ENCODE measurements at regions not wholly inside any gene's neighbourhood (a gene's known extent, or its start where the extent isn't known, plus 50 kb on each side); places are given as distances from the start of the nearest gene placed in this dataset.

GRCh38 chr18:52228166-52228565, 111.8 kb upstream of the DCC start:
- CTCF ChIA-PET, result no interaction called here
- no peak overlapping the region for H3K4me2 ChIP-seq
- POLR2A ChIA-PET, result no interaction called here
- no peaks in the 10 kb centered on the region for H3K36me3 ChIP-seq (replicated peaks in 1 of 2; ENCODE audit: control insufficient read depth in 1 of 2, insufficient read depth in 2 of 2, low read length in 1 of 2)
- no peak for TF ChIP-seq YY1 (IDR thresholded peaks at IDR 0.05; ENCODE audit: low read depth)
- TF ChIP-seq GATA2 (CRISPR knock-in tag; IDR thresholded peaks at IDR 0.05), result no peak
- TF ChIP-seq FOXM1 (IDR thresholded peaks at IDR 0.05; ENCODE audit: low read depth), result no peak
- no peak for TF ChIP-seq ELF1 (IDR thresholded peaks at IDR 0.05)
- no peak for TF ChIP-seq EP300 (IDR thresholded peaks at IDR 0.05; ENCODE audit: borderline replicate concordance in 1 of 2, low read depth in 1 of 2, low read length in 1 of 2)
- TF ChIP-seq JUND (IDR thresholded peaks at IDR 0.05), result no peak
- H3K27me3 ChIP-seq (ENCODE audit: insufficient read depth), result no peaks in the 10 kb centered on the region
- WGBS (ENCODE audit: low lambda C conversion rate), result 58% methylated on average over 3 of the region's 3 CpGs
- DNase-seq, result no peak
- H3K4me1 ChIP-seq (ENCODE audit: control insufficient read depth in 1 of 2, insufficient read depth in 2 of 2, low read depth in 1 of 2, low read length in 1 of 2), result no peaks in the 10 kb centered on the region
- H3K9me3 ChIP-seq, result no peaks in the 10 kb centered on the region
- H3K9ac ChIP-seq, result no peak overlapping the region
- H3K9me2 ChIP-seq, result no peaks in the 10 kb centered on the region
- H3F3A ChIP-seq (replicated peaks; ENCODE audit: insufficient read depth), result no peaks in the 10 kb centered on the region
- H4K20me1 ChIP-seq (ENCODE audit: insufficient read depth), result no peaks in the 10 kb centered on the region
- no peak overlapping the region for H2AFZ ChIP-seq (ENCODE audit: low read depth)
- H3K27ac ChIP-seq (ENCODE audit: low read depth in 2 of 2, low read length in 1 of 2), result no peak overlapping the region
- H3K4me3 ChIP-seq (ENCODE audit: low read depth in 2 of 2, low read length in 1 of 2), result no peak overlapping the region
- H3K79me2 ChIP-seq (ENCODE audit: insufficient read depth), result no peaks in the 10 kb centered on the region

DNA sequence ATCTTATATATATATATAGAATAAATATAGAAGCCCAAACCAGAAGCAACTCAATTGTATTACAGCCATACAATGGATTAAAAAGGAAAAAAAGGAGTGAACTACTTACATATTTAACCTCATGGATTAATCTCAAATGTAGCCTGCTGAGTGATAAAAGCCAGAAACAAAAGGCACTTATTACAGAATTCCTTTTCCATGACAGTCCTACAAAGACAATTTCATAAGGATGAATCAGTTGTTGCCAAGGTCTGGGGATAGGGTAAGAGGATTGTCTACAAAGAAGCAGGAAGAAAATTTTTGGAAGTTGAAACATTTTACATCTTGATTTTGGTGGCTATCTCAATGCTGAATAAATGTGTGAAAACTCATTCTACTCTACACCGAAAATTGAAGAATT, 103.9 kb upstream of the DCC start:
- Histone ChIP-seq H3K36me3 (replicated peaks in 1 of 2; ENCODE audit: control insufficient read depth in 1 of 2, insufficient read depth in 2 of 2, low read length in 1 of 2) (no peaks in the 10 kb centered on the region), H3K4me2 (no peak overlapping the region), H3K9me2 (0 out of 2 replicates have a peak, but pooled peaks cover 3% of the 10 kb centered on the region), H2AFZ (ENCODE audit: low read depth) (no peak overlapping the region), H3K9ac (no peak overlapping the region), H3F3A (replicated peaks; ENCODE audit: insufficient read depth) (peaks cover 7% of the 10 kb centered on the region), H3K4me3 (ENCODE audit: low read depth in 2 of 2, low read length in 1 of 2) (no peak overlapping the region), H3K79me2 (ENCODE audit: insufficient read depth) (no peaks in the 10 kb centered on the region), H3K4me1 (ENCODE audit: control insufficient read depth in 1 of 2, insufficient read depth in 2 of 2, low read depth in 1 of 2, low read length in 1 of 2) (no peaks in the 10 kb centered on the region), H3K27ac (ENCODE audit: low read depth in 2 of 2, low read length in 1 of 2) (peak overlapping the region in 1 of 2 experiments; percentile 46; a peak in 1 of 4 replicates), H4K20me1 (ENCODE audit: insufficient read depth) (no peaks in the 10 kb centered on the region), H3K9me3 (no peaks in the 10 kb centered on the region), H3K27me3 (ENCODE audit: insufficient read depth) (no peaks in the 10 kb centered on the region)
- DNase-seq, result no peak
- CTCF ChIA-PET, result interaction anchor here (0.7 kb wide), 1 partner anchor 12 kb away, joined by 3 read pairs; no protein-coding TSS in a partner anchor
- 26% methylated on average over 1 of the region's 1 CpG for WGBS (ENCODE audit: low lambda C conversion rate)
- POLR2A ChIA-PET, result no interaction called here
- TF ChIP-seq CTCF (IDR thresholded peaks at IDR 0.05), result no peak
- no peak for TF ChIP-seq FOXJ3 (CRISPR knock-in tag; IDR thresholded peaks at IDR 0.05)
- no peak for TF ChIP-seq RAD21 (IDR thresholded peaks at IDR 0.05; ENCODE audit: low read length)
- TF ChIP-seq USF2 (IDR thresholded peaks at IDR 0.05; ENCODE audit: borderline replicate concordance, low read depth, low read length), result no peak
- TF ChIP-seq EP300 (IDR thresholded peaks at IDR 0.05; ENCODE audit: borderline replicate concordance in 1 of 2, low read depth in 1 of 2, low read length in 1 of 2), result 0 out of 4 replicates have a peak, but pooled peaks of 1 of the 2 experiments have one; percentile 47
- TF ChIP-seq, protein P1, sequence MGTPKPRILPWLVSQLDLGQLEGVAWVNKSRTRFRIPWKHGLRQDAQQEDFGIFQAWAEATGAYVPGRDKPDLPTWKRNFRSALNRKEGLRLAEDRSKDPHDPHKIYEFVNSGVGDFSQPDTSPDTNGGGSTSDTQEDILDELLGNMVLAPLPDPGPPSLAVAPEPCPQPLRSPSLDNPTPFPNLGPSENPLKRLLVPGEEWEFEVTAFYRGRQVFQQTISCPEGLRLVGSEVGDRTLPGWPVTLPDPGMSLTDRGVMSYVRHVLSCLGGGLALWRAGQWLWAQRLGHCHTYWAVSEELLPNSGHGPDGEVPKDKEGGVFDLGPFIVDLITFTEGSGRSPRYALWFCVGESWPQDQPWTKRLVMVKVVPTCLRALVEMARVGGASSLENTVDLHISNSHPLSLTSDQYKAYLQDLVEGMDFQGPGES (IDR thresholded peaks at IDR 0.05; ENCODE audit: low read depth, low read length), result no peak
- no peak for TF ChIP-seq SIN3A (IDR thresholded peaks at IDR 0.05; ENCODE audit: borderline replicate concordance, low read depth, low read length)
- 0 out of 2 replicates have a peak, but pooled peaks have one; percentile 45 for TF ChIP-seq FOSL2 (IDR thresholded peaks at IDR 0.05; ENCODE audit: borderline replicate concordance, low read depth)
- no peak for TF ChIP-seq SMC3 (IDR thresholded peaks at IDR 0.05; ENCODE audit: low read depth, low read length)
- TF ChIP-seq MXI1 (IDR thresholded peaks at IDR 0.05; ENCODE audit: low read depth, low read length), result no peak
- TF ChIP-seq TCF12 (IDR thresholded peaks at IDR 0.05), result peak; percentile 84
- TF ChIP-seq RFX5 (IDR thresholded peaks at IDR 0.05; ENCODE audit: low read length), result peak; percentile 77
- TF ChIP-seq GATA2 (CRISPR knock-in tag; IDR thresholded peaks at IDR 0.05), result no peak
- peak; percentile 44; the same call in 1 of the 2 replicates for TF ChIP-seq JUND (IDR thresholded peaks at IDR 0.05)
- TF ChIP-seq, protein P2, sequence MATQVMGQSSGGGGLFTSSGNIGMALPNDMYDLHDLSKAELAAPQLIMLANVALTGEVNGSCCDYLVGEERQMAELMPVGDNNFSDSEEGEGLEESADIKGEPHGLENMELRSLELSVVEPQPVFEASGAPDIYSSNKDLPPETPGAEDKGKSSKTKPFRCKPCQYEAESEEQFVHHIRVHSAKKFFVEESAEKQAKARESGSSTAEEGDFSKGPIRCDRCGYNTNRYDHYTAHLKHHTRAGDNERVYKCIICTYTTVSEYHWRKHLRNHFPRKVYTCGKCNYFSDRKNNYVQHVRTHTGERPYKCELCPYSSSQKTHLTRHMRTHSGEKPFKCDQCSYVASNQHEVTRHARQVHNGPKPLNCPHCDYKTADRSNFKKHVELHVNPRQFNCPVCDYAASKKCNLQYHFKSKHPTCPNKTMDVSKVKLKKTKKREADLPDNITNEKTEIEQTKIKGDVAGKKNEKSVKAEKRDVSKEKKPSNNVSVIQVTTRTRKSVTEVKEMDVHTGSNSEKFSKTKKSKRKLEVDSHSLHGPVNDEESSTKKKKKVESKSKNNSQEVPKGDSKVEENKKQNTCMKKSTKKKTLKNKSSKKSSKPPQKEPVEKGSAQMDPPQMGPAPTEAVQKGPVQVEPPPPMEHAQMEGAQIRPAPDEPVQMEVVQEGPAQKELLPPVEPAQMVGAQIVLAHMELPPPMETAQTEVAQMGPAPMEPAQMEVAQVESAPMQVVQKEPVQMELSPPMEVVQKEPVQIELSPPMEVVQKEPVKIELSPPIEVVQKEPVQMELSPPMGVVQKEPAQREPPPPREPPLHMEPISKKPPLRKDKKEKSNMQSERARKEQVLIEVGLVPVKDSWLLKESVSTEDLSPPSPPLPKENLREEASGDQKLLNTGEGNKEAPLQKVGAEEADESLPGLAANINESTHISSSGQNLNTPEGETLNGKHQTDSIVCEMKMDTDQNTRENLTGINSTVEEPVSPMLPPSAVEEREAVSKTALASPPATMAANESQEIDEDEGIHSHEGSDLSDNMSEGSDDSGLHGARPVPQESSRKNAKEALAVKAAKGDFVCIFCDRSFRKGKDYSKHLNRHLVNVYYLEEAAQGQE (IDR thresholded peaks at IDR 0.05; ENCODE audit: low read depth, low read length), result no peak
- no peak for TF ChIP-seq RXRA (IDR thresholded peaks at IDR 0.05; ENCODE audit: borderline replicate concordance, low read depth)
- peak; percentile 54 for TF ChIP-seq PBX3 (IDR thresholded peaks at IDR 0.05)
- TF ChIP-seq RCOR1 (IDR thresholded peaks at IDR 0.05; ENCODE audit: low read length), result no peak

Measured in SK-N-SH (cell line).